Ectodermal cell (in vitro differentiated cells): ENCODE measurements at regions not wholly inside any gene's neighbourhood (a gene's known extent, or its start where the extent isn't known, plus 50 kb on each side); places are given as distances from the start of the nearest gene placed in this dataset.
"Not testable (repeated sequence)": the region's sequence is repeated elsewhere in the genome, so short reads cannot be mapped to it uniquely, and the experiment has no call there.

Experiments used
- H3K27ac ChIP-seq: 2 replicates; pipeline ENCODE4 v1.7.0; 2013; ENCODE audit warnings: mild to moderate bottlenecking, low read depth, low read length; ENCODE audit not compliant: insufficient read depth, poor library complexity, severe bottlenecking
- H3K27me3 ChIP-seq: 2 replicates; pipeline ENCODE4 v1.7.0; 2013; ENCODE audit warnings: mild to moderate bottlenecking, low read length; ENCODE audit not compliant: insufficient read depth, control insufficient read depth, poor library complexity, severe bottlenecking
- H3K36me3 ChIP-seq: one replicate; pipeline ENCODE4 v1.7.0; 2013; ENCODE audit warnings: low read length; ENCODE audit not compliant: control insufficient read depth, insufficient read depth
- H3K4me1 ChIP-seq: one replicate; pipeline ENCODE4 v1.7.0; 2013; ENCODE audit warnings: low read length; ENCODE audit not compliant: control insufficient read depth, insufficient read depth
- H3K4me3 ChIP-seq: 2 replicates; pipeline ENCODE4 v1.7.0; 2013; ENCODE audit warnings: low read depth, low read length, control low read depth; ENCODE audit not compliant: insufficient read depth
- H3K9me3 ChIP-seq: 2 replicates; pipeline ENCODE4 v1.7.0; 2013; ENCODE audit warnings: mild to moderate bottlenecking, low read length, moderate library complexity; ENCODE audit not compliant: control insufficient read depth
- WGBS, 2 experiments: methylation state at CpG; one replicate each; pipeline ENCODE4 v1.1.7; 2013; ENCODE audit warnings: missing lambda C conversion rate in 2 of 2; 5-methylcytosine and 5-hydroxymethylcytosine counted together

GRCh38 chr18:71374294-71375000, 1085.6 kb downstream of the SOCS6 start:
- whole genome bisulfite sequencing, 2 experiments = 60 to 67% methylated on average over 5 of the region's 5 CpGs

DNA sequence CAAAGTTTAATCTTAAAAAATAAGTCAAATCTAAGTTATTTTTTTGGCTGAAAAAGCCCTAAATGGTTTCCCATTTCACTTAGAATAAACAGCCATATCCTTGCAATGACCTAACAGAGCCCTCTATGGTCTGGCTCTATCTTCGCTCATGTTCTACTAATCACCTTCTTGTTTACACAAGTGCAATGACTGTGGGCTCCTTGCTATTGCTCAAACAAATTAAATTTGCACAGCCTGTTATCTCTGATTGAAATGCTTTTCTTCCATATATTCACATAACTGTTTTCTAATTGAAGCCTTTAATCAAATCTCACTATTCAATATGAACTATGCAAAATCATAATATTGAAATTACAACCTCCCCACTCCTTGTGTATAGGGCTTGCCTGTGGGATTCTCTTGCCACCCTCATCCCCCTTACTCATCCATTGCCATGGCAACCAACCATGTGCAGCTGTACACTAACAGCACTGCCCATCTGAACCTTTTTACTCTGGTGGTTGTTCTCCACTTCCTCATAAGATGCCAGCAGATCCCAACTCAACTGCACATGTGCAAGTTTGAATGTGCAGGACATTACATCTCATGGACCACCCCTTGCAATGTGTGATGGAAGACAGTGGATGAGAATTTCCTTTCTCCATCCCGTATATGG, 1083.2 kb downstream of the SOCS6 start:
- H3K4me3 ChIP-seq = no peak overlapping the region
- no peaks in the 10 kb centered on the region for H3K36me3 ChIP-seq
- H3K27ac ChIP-seq = no peak overlapping the region
- no peaks in the 10 kb centered on the region for H3K27me3 ChIP-seq
- 77 to 96% methylated on average over 2 of the region's 2 CpGs for WGBS, 2 experiments
- no peaks in the 10 kb centered on the region for H3K4me1 ChIP-seq
- H3K9me3 ChIP-seq = peaks cover 8% of the 10 kb centered on the region

More at GRCh38 chr18:71374294-71375000, 1085.6 kb downstream of the SOCS6 start:
- H3K27me3 ChIP-seq = no peaks in the 10 kb centered on the region
- no peaks in the 10 kb centered on the region for H3K36me3 ChIP-seq
- no peak overlapping the region for H3K4me3 ChIP-seq
- no peaks in the 10 kb centered on the region for H3K4me1 ChIP-seq
- H3K27ac ChIP-seq = no peak overlapping the region
- peaks cover 5% of the 10 kb centered on the region for H3K9me3 ChIP-seq

- H3K4me3 ChIP-seq = no peak overlapping the region
- H3K27ac ChIP-seq = no peak overlapping the region
- H3K9me3 ChIP-seq = peaks cover 8% of the 10 kb centered on the region
- no peaks in the 10 kb centered on the region for H3K4me1 ChIP-seq
- no peaks in the 10 kb centered on the region for H3K36me3 ChIP-seq
- 71 to 77% methylated on average over 5 to 6 of the region's 7 CpGs for WGBS, 2 experiments
- no peaks in the 10 kb centered on the region for H3K27me3 ChIP-seq
Observed at GRCh38 chr18:71370671-71371445, 1082.0 kb downstream of the SOCS6 start.

DNA sequence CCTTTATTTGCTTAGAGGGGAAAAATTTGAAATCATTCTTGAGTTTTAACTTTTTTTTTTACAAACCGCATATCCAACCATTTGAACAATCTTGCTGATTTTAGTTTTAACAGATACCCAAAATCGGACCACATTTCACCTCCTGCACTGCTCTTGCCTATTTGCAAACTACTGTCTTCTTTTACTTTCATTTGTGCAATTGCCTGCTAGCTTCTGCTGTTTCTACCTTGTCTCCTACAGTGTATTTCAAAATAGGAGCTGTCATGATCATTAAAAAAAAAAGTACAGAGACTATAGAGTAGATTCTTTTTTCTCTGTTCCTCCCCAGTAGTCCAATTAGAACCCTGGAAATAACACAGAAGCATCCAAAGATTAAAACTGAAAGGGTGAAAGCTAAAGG, 1081.2 kb downstream of the SOCS6 start:
- H3K4me3 ChIP-seq = no peak overlapping the region
- H3K36me3 ChIP-seq = no peaks in the 10 kb centered on the region
- no peaks in the 10 kb centered on the region for H3K27me3 ChIP-seq
- H3K4me1 ChIP-seq = no peaks in the 10 kb centered on the region
- WGBS, 2 experiments = 80 to 81% methylated on average over 2 of the region's 2 CpGs
- H3K27ac ChIP-seq = no peak overlapping the region
- peaks cover 8% of the 10 kb centered on the region for H3K9me3 ChIP-seq

GRCh38 chr18:71362140-71362539, 1073.3 kb downstream of the SOCS6 start:
- no peak overlapping the region for H3K27ac ChIP-seq
- no peaks in the 10 kb centered on the region for H3K4me1 ChIP-seq
- no peak overlapping the region for H3K4me3 ChIP-seq
- H3K36me3 ChIP-seq = no peaks in the 10 kb centered on the region
- 88 to 98% methylated on average over 3 of the region's 4 CpGs for WGBS, 2 experiments
- no peaks in the 10 kb centered on the region for H3K27me3 ChIP-seq
- no peaks in the 10 kb centered on the region for H3K9me3 ChIP-seq

DNA sequence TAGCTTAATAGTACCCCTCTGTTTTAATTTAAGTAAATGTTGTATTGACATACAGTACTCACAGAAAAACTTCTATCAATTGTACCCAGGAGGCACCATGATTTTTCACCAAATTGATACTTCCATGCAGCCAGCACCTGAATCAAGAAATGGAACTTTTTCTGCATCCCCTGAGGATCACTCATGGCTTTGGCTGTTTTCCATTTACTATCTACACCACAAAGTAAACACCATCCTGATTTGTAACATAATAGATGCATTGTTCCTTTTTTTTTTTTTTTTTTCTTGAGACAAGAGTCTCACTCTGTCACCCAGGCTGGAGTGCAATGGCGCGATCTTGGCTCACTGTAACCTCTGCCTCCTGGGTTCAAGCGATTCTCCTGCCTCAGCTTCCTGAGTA, 1066.8 kb downstream of the SOCS6 start:
- not testable (repeated sequence) for H3K4me3 ChIP-seq, H3K27me3 ChIP-seq, H3K4me1 ChIP-seq, H3K27ac ChIP-seq, H3K36me3 ChIP-seq, H3K9me3 ChIP-seq
- WGBS, 2 experiments = 88 to 91% methylated on average over 3 of the region's 3 CpGs

DNA sequence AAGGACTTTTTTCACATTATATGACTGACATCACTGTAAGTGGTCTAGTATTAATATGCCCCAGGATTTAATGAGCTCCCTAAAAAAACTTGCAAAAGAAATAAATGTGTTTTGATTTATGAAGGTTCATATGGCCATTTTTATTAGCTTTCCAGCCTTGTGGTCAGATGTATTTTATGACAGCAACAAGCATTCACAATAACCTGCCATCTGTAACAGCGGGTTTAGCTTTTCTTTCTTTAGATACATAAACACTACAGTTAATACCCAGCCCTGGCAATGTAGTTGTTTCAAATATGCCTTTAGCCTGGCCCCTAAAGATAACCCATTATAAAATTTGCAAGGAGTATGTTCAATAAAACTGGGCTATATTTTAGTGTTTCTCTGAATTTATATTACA, 1063.8 kb downstream of the SOCS6 start:
- Histone ChIP-seq H3K27ac (no peak overlapping the region), H3K9me3 (no peaks in the 10 kb centered on the region), H3K4me1 (no peaks in the 10 kb centered on the region), H3K4me3 (no peak overlapping the region), H3K36me3 (no peaks in the 10 kb centered on the region), H3K27me3 (no peaks in the 10 kb centered on the region)
- WGBS, 2 experiments = 80% methylated on average over 1 of the region's 1 CpG

GRCh38 chr18:71336576-71337210, 1047.8 kb downstream of the SOCS6 start:
- no peaks in the 10 kb centered on the region for H3K27me3 ChIP-seq
- no peak overlapping the region for H3K4me3 ChIP-seq
- H3K4me1 ChIP-seq = no peaks in the 10 kb centered on the region
- WGBS, 2 experiments = 67 to 77% methylated on average over 4 to 5 of the region's 6 CpGs
- H3K9me3 ChIP-seq = peaks cover 3% of the 10 kb centered on the region
- H3K36me3 ChIP-seq = no peaks in the 10 kb centered on the region
- no peak overlapping the region for H3K27ac ChIP-seq

GRCh38 chr18:71329563-71329962, 1040.7 kb downstream of the SOCS6 start:
- Histone ChIP-seq H3K9me3 (peaks cover 5% of the 10 kb centered on the region), H3K4me3 (no peak overlapping the region), H3K36me3 (no peaks in the 10 kb centered on the region), H3K4me1 (no peaks in the 10 kb centered on the region), H3K27me3 (no peaks in the 10 kb centered on the region), H3K27ac (no peak overlapping the region)
- 92 to 94% methylated on average over 2 of the region's 2 CpGs for WGBS, 2 experiments

DNA sequence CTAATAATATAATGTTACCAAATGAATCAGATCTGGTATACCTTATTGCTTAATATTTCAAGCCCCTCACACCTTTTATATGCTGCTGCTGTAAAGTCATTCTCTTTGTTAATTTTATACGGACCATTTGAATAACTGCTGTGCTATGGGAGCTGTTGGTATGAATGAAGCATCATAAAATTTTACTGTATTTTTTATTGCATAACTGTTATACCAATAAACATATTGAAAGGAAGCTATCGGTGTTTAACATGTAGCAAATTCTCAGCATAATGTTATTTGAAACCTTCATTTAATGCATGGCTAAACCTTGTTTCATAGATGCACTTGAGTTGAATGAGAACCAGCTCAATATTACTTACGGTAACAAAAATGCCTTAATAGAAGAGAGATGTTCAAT, 1040.3 kb downstream of the SOCS6 start:
- H3K27ac ChIP-seq = no peak overlapping the region
- H3K9me3 ChIP-seq = peaks cover 5% of the 10 kb centered on the region
- H3K27me3 ChIP-seq = no peaks in the 10 kb centered on the region
- H3K4me3 ChIP-seq = no peak overlapping the region
- no peaks in the 10 kb centered on the region for H3K4me1 ChIP-seq
- H3K36me3 ChIP-seq = no peaks in the 10 kb centered on the region
- WGBS, 2 experiments = 91 to 100% methylated on average over 1 to 2 of the region's 3 CpGs
